GM23338 (cell line): ENCODE measurements at regions not wholly inside any gene's neighbourhood (a gene's known extent, or its start where the extent isn't known, plus 50 kb on each side); places are given as distances from the start of the nearest gene placed in this dataset.

Source experiments
- CREB1 ChIP-seq: fragments of 250-450 bp; sonication (Bioruptor Pico); IDR thresholded peaks from 2 replicates; pipeline ENCODE4 v1.5.0; 2020; ENCODE audit warnings: low read depth, mild to moderate bottlenecking, moderate library complexity
- CTCF ChIP-seq, 2 experiments: fragments of 200-600 bp in 1 of 2; sonication (generic) in 1 of 2; conservative IDR thresholded peaks; 2 replicates each; pipeline versions ENCODE4 v1.5.1 to v1.6.1; 2016 to 2017; ENCODE audit warnings: antibody characterized with exemption in 2 of 2, low read depth in 2 of 2, mild to moderate bottlenecking in 2 of 2, moderate library complexity in 1 of 2
- EZH2 ChIP-seq: fragments of 200-600 bp; sonication (generic); IDR thresholded peaks from one replicate; pipeline ENCODE4 v1.8.0; 2017; ENCODE audit warnings: antibody characterized with exemption, mild to moderate bottlenecking, low read depth; ENCODE audit not compliant: unreplicated experiment
- EZH2phosphoT487 ChIP-seq: fragments of 200-600 bp; sonication (generic); IDR thresholded peaks from one replicate; pipeline ENCODE4 v1.8.1; 2018; ENCODE audit warnings: antibody characterized with exemption; ENCODE audit not compliant: unreplicated experiment
- JUNB ChIP-seq: IDR thresholded peaks from one replicate; pipeline ENCODE4 v1.6.1; 2016; ENCODE audit warnings: antibody characterized with exemption; ENCODE audit not compliant: unreplicated experiment
- NANOG ChIP-seq: IDR thresholded peaks from 2 replicates; pipeline ENCODE4 v1.6.1; 2016; ENCODE audit warnings: antibody characterized with exemption, borderline replicate concordance
- POLR2AphosphoS5 ChIP-seq: IDR thresholded peaks from 2 replicates; pipeline ENCODE4 v1.6.1; 2016; ENCODE audit warnings: antibody characterized with exemption, low read depth
- REST ChIP-seq: IDR thresholded peaks from one replicate; pipeline ENCODE4 v1.6.1; 2018; ENCODE audit warnings: antibody characterized with exemption; ENCODE audit not compliant: unreplicated experiment
- ZNF114 ChIP-seq: fragments of 250-450 bp; sonication (Bioruptor Pico); IDR thresholded peaks from 2 replicates; pipeline ENCODE4 v1.5.0; 2020; ENCODE audit warnings: mild to moderate bottlenecking, moderate library complexity
- ZNF331 ChIP-seq: fragments of 250-450 bp; sonication (Bioruptor Pico); IDR thresholded peaks from 2 replicates; pipeline ENCODE4 v1.5.0; 2020; ENCODE audit warnings: low read depth, mild to moderate bottlenecking, moderate library complexity
- TF ChIP-seq, protein P1 (sequence below): IDR thresholded peaks from 2 replicates; pipeline ENCODE4 v1.6.1; 2016; ENCODE audit warnings: antibody characterized with exemption

GRCh38 chr6:12222405-12223366, 67.5 kb upstream of the EDN1 start:
- TF ChIP-seq POLR2AphosphoS5: no peak
- TF ChIP-seq CTCF (conservative IDR thresholded peaks at IDR 0.05; ENCODE audit: low read depth in 2 of 2): no peak
- TF ChIP-seq EZH2phosphoT487: no peak
- TF ChIP-seq EZH2: no peak
- TF ChIP-seq REST: no peak
- no peak for TF ChIP-seq JUNB
- no peak for TF ChIP-seq CREB1 (CRISPR knock-in tag)
- TF ChIP-seq, protein P1, sequence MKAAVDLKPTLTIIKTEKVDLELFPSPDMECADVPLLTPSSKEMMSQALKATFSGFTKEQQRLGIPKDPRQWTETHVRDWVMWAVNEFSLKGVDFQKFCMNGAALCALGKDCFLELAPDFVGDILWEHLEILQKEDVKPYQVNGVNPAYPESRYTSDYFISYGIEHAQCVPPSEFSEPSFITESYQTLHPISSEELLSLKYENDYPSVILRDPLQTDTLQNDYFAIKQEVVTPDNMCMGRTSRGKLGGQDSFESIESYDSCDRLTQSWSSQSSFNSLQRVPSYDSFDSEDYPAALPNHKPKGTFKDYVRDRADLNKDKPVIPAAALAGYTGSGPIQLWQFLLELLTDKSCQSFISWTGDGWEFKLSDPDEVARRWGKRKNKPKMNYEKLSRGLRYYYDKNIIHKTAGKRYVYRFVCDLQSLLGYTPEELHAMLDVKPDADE: no peak
- TF ChIP-seq NANOG: no peak
- TF ChIP-seq ZNF331 (CRISPR knock-in tag): no peak
- no peak for TF ChIP-seq ZNF114 (CRISPR knock-in tag)
